IPS DF 6.9 (cell line): ENCODE measurements at regions not wholly inside any gene's neighbourhood (a gene's known extent, or its start where the extent isn't known, plus 50 kb on each side); places are given as distances from the start of the nearest gene placed in this dataset.

Experiments used
- DNase-seq: peaks from one replicate; pipeline ENCODE4 v3.0.0-alpha.2; 2013; ENCODE audit warnings: low read depth, low spot score
- H3K27ac ChIP-seq: one replicate; pipeline ENCODE4 v1.5.1; 2013; ENCODE audit warnings: low read length, control low read depth
- H3K27me3 ChIP-seq: 2 replicates; pipeline ENCODE4 v1.6.1; 2013; ENCODE audit warnings: mild to moderate bottlenecking, low read length; ENCODE audit not compliant: control insufficient read depth, insufficient read depth
- H3K36me3 ChIP-seq: 2 replicates; pipeline ENCODE4 v1.6.1; 2013; ENCODE audit warnings: low read length; ENCODE audit not compliant: control insufficient read depth, insufficient read depth
- H3K4me1 ChIP-seq: 2 replicates; pipeline ENCODE4 v1.6.1; 2013; ENCODE audit warnings: low read length; ENCODE audit not compliant: control insufficient read depth, insufficient read depth
- H3K4me3 ChIP-seq: 2 replicates; pipeline ENCODE4 v1.5.1; 2013; ENCODE audit warnings: mild to moderate bottlenecking, low read length
- H3K9me3 ChIP-seq: 2 replicates; pipeline ENCODE4 v1.6.1; 2013; ENCODE audit warnings: low read length, inconsistent platforms; ENCODE audit not compliant: control insufficient read depth, insufficient read depth
- WGBS: extraction: QIAGEN DNeasy Blood & Tissue Kit; methylation state at CpG from one replicate; pipeline ENCODE4 v1.1.7; 2013; ENCODE audit warnings: mixed read lengths, missing lambda C conversion rate; ENCODE audit not compliant: insufficient read length, insufficient coverage; 5-methylcytosine and 5-hydroxymethylcytosine counted together

GRCh38 chr22:47715866-47716578, 953.6 kb downstream of the TBC1D22A start:
- no peaks in the 10 kb centered on the region; the same call in 1 of the 2 replicates for H3K36me3 ChIP-seq
- DNase-seq: no peak
- WGBS: no CpG with 5 or more reads among the region's 18 CpGs

DNA sequence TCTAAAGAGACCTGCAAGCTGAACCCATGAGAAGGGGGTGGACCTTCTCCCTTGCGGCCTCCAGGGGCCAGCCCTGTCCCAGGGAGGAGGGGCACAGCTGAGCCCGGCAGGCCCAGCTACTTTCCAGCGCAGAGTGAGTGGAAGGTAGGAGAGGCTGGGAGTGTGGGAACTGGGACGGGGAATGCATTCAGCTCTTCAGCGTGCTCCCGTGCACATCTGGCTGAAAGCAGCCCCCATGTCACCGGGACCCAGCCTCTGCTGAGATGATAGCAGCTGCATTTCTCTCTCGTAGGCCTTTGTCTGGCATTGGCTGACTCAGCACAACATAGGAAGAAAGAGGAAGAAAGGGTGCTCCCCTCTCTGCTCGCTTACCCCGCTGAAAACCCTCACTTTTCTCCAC, 951.5 kb downstream of the TBC1D22A start:
- Histone ChIP-seq H3K4me1 (no peaks in the 10 kb centered on the region), H3K4me3 (no peak overlapping the region), H3K9me3 (peaks cover 24% of the 10 kb centered on the region), H3K27ac (no peak overlapping the region), H3K27me3 (no peaks in the 10 kb centered on the region), H3K36me3 (no peaks in the 10 kb centered on the region; the same call in 1 of the 2 replicates)
- no CpG with 5 or more reads among the region's 10 CpGs for WGBS
- DNase-seq: no peak

More at GRCh38 chr22:47715866-47716578, 953.6 kb downstream of the TBC1D22A start:
- Histone ChIP-seq H3K27ac (no peak overlapping the region), H3K4me3 (no peak overlapping the region), H3K27me3 (no peaks in the 10 kb centered on the region), H3K9me3 (peaks cover 28% of the 10 kb centered on the region), H3K4me1 (no peaks in the 10 kb centered on the region)

GRCh38 chr22:47710135-47710534, 947.7 kb downstream of the TBC1D22A start:
- H3K27ac ChIP-seq: no peak overlapping the region
- H3K9me3 ChIP-seq: peaks cover 13% of the 10 kb centered on the region

DNA sequence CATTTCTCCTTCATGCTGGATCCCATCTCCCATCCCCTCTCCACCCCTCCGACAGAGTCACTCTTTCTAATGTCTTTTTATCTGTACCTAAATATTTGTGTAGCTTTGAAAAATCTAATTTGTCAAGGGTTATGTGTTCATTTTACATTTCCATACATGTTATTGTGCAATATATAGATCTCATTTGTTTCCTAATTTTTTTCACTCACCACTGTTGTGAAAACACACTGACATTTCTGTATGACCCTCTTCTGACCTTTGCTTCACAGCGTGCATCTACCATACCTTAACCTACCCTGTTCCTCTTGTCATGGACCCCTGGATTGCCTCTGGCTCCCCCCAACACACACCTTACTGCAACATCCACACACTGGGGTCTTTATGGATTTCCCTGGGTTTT, 942.9 kb downstream of the TBC1D22A start:
- H3K4me3 ChIP-seq: no peak overlapping the region
- H3K36me3 ChIP-seq: no peaks in the 10 kb centered on the region
- peaks cover 4% of the 10 kb centered on the region for H3K9me3 ChIP-seq
- DNase-seq: no peak
- WGBS: no CpG with 5 or more reads among the region's 2 CpGs
- no peaks in the 10 kb centered on the region for H3K4me1 ChIP-seq
- H3K27me3 ChIP-seq: no peaks in the 10 kb centered on the region
- no peak overlapping the region for H3K27ac ChIP-seq

More at GRCh38 chr22:47710135-47710534, 947.7 kb downstream of the TBC1D22A start:
- Histone ChIP-seq H3K4me1 (no peaks in the 10 kb centered on the region), H3K4me3 (no peak overlapping the region), H3K27me3 (no peaks in the 10 kb centered on the region), H3K36me3 (no peaks in the 10 kb centered on the region)
- DNase-seq: no peak
- no CpG with 5 or more reads among the region's 4 CpGs for WGBS

DNA sequence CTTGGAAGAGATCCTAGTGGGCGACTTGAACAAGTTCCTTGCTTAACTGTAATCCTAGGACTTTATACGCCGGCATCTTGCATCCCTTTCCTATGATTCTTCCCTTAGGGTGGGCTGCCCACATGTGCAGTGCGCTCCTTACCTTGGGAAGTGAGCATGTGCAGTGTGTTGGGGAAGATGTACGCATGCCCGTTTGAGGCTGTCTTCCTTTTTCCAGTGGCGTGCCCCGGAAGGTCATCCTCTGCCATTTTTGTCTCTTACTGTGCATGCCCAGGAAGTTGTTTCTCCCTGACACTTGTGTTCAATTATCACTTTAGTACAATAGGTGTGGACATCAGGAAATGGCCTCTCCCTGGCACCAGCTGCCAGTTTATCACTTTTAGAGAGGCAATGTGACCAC, 936.5 kb downstream of the TBC1D22A start:
- H3K27ac ChIP-seq: no peak overlapping the region
- DNase-seq: no peak
- H3K9me3 ChIP-seq: peaks cover 5% of the 10 kb centered on the region
- H3K4me1 ChIP-seq: no peaks in the 10 kb centered on the region
- no peak overlapping the region for H3K4me3 ChIP-seq
- no peaks in the 10 kb centered on the region for H3K27me3 ChIP-seq
- no CpG with 5 or more reads among the region's 8 CpGs for WGBS
- H3K36me3 ChIP-seq: no peaks in the 10 kb centered on the region

GRCh38 chr22:47697861-47698260, 935.4 kb downstream of the TBC1D22A start:
- WGBS: no CpG with 5 or more reads among the region's 1 CpG
- Histone ChIP-seq H3K4me3 (no peak overlapping the region), H3K9me3 (peaks cover 8% of the 10 kb centered on the region), H3K4me1 (no peaks in the 10 kb centered on the region), H3K27me3 (no peaks in the 10 kb centered on the region), H3K27ac (no peak overlapping the region), H3K36me3 (no peaks in the 10 kb centered on the region)
- no peak for DNase-seq

DNA sequence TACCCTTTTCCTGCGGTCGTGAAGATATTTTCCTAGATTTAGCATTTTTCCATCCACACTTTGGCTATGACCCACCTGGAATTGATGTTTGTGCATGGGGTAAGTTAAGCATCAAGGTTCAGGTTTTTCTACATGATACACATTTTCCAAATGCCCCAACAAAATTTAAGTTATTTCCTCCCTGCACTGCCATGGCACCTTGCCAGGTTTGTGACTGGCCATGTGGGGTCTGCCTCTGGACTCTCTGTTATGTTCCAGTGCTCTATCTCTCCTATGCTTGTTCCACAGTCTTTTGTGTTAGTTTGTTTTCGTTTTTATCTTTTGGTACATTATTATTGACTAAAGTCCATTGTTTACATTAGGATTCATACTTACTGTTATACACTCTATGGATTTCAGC, 934.3 kb downstream of the TBC1D22A start:
- Histone ChIP-seq H3K36me3 (no peaks in the 10 kb centered on the region), H3K9me3 (peaks cover 11% of the 10 kb centered on the region), H3K4me1 (no peaks in the 10 kb centered on the region), H3K27me3 (no peaks in the 10 kb centered on the region), H3K27ac (no peak overlapping the region), H3K4me3 (no peak overlapping the region)
- WGBS: no CpG with 5 or more reads among the region's 3 CpGs
- no peak for DNase-seq

- WGBS: no CpG with 5 or more reads among the region's 5 CpGs
- no peak overlapping the region for H3K4me3 ChIP-seq
- no peaks in the 10 kb centered on the region for H3K4me1 ChIP-seq
- H3K27ac ChIP-seq: no peak overlapping the region
- peaks cover 19% of the 10 kb centered on the region for H3K9me3 ChIP-seq
- H3K36me3 ChIP-seq: no peaks in the 10 kb centered on the region
- H3K27me3 ChIP-seq: no peaks in the 10 kb centered on the region
- no peak for DNase-seq
Measured at GRCh38 chr22:47695176-47695575, 932.7 kb downstream of the TBC1D22A start.

DNA sequence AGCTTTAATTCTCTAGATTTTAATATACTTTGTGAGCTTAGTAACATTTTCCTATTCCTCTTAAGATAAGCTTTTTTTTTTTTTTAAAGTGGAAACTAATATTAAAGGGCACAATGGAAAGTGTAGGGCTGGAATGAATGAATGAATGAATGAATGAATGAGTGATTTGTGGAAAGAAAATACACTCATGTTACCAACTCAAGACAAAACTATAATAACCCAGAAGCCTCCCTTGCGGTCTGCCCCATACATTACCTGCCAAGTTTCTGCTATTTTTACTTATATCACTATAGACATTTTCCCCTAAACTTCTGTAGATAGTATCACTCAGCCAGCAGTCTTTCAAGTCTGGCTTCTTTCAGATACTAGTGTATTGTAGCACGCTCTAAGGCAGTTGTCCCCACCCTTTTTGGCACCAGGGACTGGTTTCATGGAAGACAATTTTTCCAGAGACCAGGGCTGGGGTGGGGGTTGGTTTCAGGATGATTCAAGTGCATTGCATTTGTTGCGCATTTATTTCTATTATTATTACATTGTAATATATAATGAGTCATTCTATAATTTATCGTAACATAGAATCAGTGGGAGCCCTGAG, 932.2 kb downstream of the TBC1D22A start:
- Histone ChIP-seq H3K36me3 (no peaks in the 10 kb centered on the region), H3K4me3 (no peak overlapping the region), H3K27me3 (no peaks in the 10 kb centered on the region), H3K4me1 (no peaks in the 10 kb centered on the region), H3K27ac (no peak overlapping the region), H3K9me3 (peaks cover 20% of the 10 kb centered on the region)
- WGBS: no CpG with 5 or more reads among the region's 4 CpGs
- no peak for DNase-seq

DNA sequence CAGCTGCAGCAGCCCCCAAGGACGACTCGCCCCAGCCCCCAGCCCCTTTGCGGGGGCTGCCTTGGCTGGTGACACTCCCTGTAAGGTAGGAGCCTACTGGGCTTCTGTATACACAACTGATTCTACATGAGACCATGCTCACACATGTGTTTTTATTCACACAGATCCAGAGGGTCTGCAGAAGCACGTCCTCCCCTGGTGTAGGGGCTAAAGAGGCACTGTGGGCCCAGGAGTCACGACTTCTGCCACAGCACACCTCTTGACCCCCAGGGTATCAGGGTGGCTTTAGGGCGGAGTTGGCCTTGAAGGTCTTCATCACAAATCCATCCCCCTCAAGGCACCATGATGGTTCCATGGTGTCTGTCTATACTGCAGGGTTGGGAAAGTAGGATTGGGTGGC, 931.2 kb downstream of the TBC1D22A start:
- no CpG with 5 or more reads among the region's 6 CpGs for WGBS
- Histone ChIP-seq H3K27ac (no peak overlapping the region), H3K9me3 (peaks cover 19% of the 10 kb centered on the region), H3K36me3 (no peaks in the 10 kb centered on the region), H3K4me1 (no peaks in the 10 kb centered on the region), H3K27me3 (no peaks in the 10 kb centered on the region), H3K4me3 (no peak overlapping the region)
- no peak for DNase-seq

GRCh38 chr22:47692811-47693210, 930.4 kb downstream of the TBC1D22A start:
- Histone ChIP-seq H3K4me3 (no peak overlapping the region), H3K4me1 (no peaks in the 10 kb centered on the region), H3K9me3 (peaks cover 20% of the 10 kb centered on the region), H3K27me3 (no peaks in the 10 kb centered on the region), H3K27ac (no peak overlapping the region), H3K36me3 (no peaks in the 10 kb centered on the region)
- WGBS: no CpG with 5 or more reads among the region's 12 CpGs
- no peak for DNase-seq
